ENCODE measurements at regions not wholly inside any gene's neighbourhood (a gene's known extent, or its start where the extent isn't known, plus 50 kb on each side); places are given as distances from the start of the nearest gene placed in this dataset.

DNA sequence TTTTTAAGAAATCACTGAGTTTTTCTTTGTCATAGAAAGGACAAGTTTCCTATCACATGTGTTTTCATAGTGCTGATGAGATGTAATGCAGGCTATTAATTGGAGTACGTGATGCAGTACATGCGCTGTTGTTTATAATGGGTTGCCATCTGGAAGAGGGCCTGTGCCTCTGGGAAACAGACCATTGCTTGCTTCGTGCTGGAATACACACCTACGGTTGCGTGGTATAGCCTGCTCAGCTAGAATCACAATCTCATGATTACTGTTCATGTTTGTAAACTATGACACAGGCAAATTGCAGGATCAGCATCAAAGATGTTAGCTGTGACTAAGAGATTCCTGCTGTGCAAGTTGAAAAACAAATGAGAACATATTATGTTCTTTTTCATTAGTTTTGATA lies 107.2 kb upstream of the STEAP1B start:
- Histone ChIP-seq H3K27me3 (replicated peaks in 1 of 4; ENCODE audit: control insufficient read depth in 3 of 4, extremely low read depth in 1 of 4, insufficient read depth in 3 of 4, low read length in 3 of 4) (no peaks in the 10 kb centered on the region), H2BK120ac (replicated peaks; ENCODE audit: low read depth, low read length) (no peak overlapping the region), H4K20me1 (replicated peaks in 1 of 2; ENCODE audit: control insufficient read depth in 1 of 2, insufficient read depth in 2 of 2, low read length in 2 of 2) (no peaks in the 10 kb centered on the region), H2AFZ (ENCODE audit: low read length) (no peak overlapping the region), H4K5ac (ENCODE audit: insufficient read length, low read depth, low read length) (no peak overlapping the region), H3K27ac (ENCODE audit: low read depth, low read length) (no peak overlapping the region), H3K14ac (ENCODE audit: insufficient read length) (no peak overlapping the region), H2BK12ac (ENCODE audit: low read depth, low read length) (no peak overlapping the region), H4K8ac (ENCODE audit: extremely low read depth, insufficient read depth, low read length) (no peak overlapping the region), H3K4me3 (ENCODE audit: extremely low read depth in 1 of 4, insufficient read depth in 2 of 4, low read depth in 3 of 4, low read length in 4 of 4) (no peak overlapping the region), H3K18ac (ENCODE audit: extremely low read depth, low read length) (no peak overlapping the region), H2AK5ac (ENCODE audit: low read depth, low read length) (no peak overlapping the region), H3K79me1 (ENCODE audit: low read depth, low read length) (no peaks in the 10 kb centered on the region), H2BK15ac (ENCODE audit: low read length) (no peak overlapping the region), H3K56ac (replicated peaks; ENCODE audit: insufficient read length, low read depth, low read length) (no peak overlapping the region), H3K36me3 (ENCODE audit: control insufficient read depth in 2 of 4, insufficient read depth in 4 of 4, low read length in 3 of 4) (no peaks in the 10 kb centered on the region), H3K79me2 (ENCODE audit: control insufficient read depth in 1 of 2, insufficient read depth in 2 of 2, low read length in 2 of 2) (no peaks in the 10 kb centered on the region), H3K4me2 (ENCODE audit: insufficient read depth in 1 of 2, low read depth in 2 of 2, low read length in 2 of 2) (no peak overlapping the region), H3K23me2 (ENCODE audit: low read depth, low read length) (no peaks in the 10 kb centered on the region; the same call in 1 of the 2 replicates), H4K91ac (replicated peaks; ENCODE audit: insufficient read length, low read length) (no peak overlapping the region), H2BK20ac (ENCODE audit: low read length) (no peak overlapping the region), H3K9me3 (ENCODE audit: insufficient read depth in 2 of 2, low read depth in 1 of 2, low read length in 1 of 2) (no peaks in the 10 kb centered on the region), H3K4me1 (replicated peaks in 1 of 4; ENCODE audit: control insufficient read depth in 3 of 4, insufficient read depth in 4 of 4, low read length in 3 of 4) (no peaks in the 10 kb centered on the region), H3K9ac (replicated peaks in 1 of 4; ENCODE audit: extremely low read depth in 1 of 4, low read depth in 3 of 4, low read length in 3 of 4) (no peak overlapping the region; a peak in 1 of 7 replicates), H3K23ac (ENCODE audit: insufficient read length) (no peak overlapping the region), H3K4ac (replicated peaks; ENCODE audit: insufficient read length, low read depth, low read length) (no peak overlapping the region), H2BK5ac (ENCODE audit: low read depth, low read length) (no peak overlapping the region)
- FAIRE-seq (no peak), DNase-seq (ENCODE audit: low read depth in 1 of 2, low spot score in 2 of 2) (no peak)
- CTCF ChIA-PET (ENCODE audit: partially characterized antibody), result interaction anchor here (0.8 kb wide), 1 partner anchor 89 kb away, joined by 3 read pairs; no protein-coding TSS in a partner anchor
- POLR2A ChIA-PET (ENCODE audit: partially characterized antibody), result no interaction called here
- 88% methylated on average over 5 of the region's 5 CpGs; no CpG with 5 or more reads in 1 of the 2 experiments for WGBS, 2 experiments (ENCODE audit: extremely low coverage in 1 of 2, insufficient coverage in 1 of 2, insufficient read length in 1 of 2, insufficient replicate concordance in 2 of 2, low coverage in 1 of 2, low lambda C conversion rate in 2 of 2, missing lambda C conversion rate in 1 of 2)
- no peak for TF ChIP-seq RAD21 (IDR thresholded peaks at IDR 0.05 in 1 of 2, conservative IDR thresholded peaks at IDR 0.05 in 1 of 2; ENCODE audit: low read depth in 2 of 2, low read length in 2 of 2)
- no peak for TF ChIP-seq RNF2 (IDR thresholded peaks at IDR 0.05; ENCODE audit: borderline replicate concordance, low read depth, low read length, missing control alignments, poor library complexity, severe bottlenecking)
- TF ChIP-seq NRF1 (IDR thresholded peaks at IDR 0.05; ENCODE audit: low read depth, low read length), result no peak
- TF ChIP-seq, protein P1, sequence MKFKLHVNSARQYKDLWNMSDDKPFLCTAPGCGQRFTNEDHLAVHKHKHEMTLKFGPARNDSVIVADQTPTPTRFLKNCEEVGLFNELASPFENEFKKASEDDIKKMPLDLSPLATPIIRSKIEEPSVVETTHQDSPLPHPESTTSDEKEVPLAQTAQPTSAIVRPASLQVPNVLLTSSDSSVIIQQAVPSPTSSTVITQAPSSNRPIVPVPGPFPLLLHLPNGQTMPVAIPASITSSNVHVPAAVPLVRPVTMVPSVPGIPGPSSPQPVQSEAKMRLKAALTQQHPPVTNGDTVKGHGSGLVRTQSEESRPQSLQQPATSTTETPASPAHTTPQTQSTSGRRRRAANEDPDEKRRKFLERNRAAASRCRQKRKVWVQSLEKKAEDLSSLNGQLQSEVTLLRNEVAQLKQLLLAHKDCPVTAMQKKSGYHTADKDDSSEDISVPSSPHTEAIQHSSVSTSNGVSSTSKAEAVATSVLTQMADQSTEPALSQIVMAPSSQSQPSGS (IDR thresholded peaks at IDR 0.05; ENCODE audit: low read length), result no peak
- TF ChIP-seq TBP (IDR thresholded peaks at IDR 0.05; ENCODE audit: low read depth, low read length), result no peak
- TF ChIP-seq JUND (IDR thresholded peaks at IDR 0.05; ENCODE audit: low read length), result no peak
- no peak for TF ChIP-seq POU5F1 (IDR thresholded peaks at IDR 0.05; ENCODE audit: low read depth, low read length)
- no peak for TF ChIP-seq BRCA1 (IDR thresholded peaks at IDR 0.05; ENCODE audit: low read depth, low read length)
- TF ChIP-seq HDAC6 (IDR thresholded peaks at IDR 0.05; ENCODE audit: low read depth, low read length), result no peak
- no peak for TF ChIP-seq SIX5 (IDR thresholded peaks at IDR 0.05; ENCODE audit: low read depth, low read length)
- TF ChIP-seq, protein P2, sequence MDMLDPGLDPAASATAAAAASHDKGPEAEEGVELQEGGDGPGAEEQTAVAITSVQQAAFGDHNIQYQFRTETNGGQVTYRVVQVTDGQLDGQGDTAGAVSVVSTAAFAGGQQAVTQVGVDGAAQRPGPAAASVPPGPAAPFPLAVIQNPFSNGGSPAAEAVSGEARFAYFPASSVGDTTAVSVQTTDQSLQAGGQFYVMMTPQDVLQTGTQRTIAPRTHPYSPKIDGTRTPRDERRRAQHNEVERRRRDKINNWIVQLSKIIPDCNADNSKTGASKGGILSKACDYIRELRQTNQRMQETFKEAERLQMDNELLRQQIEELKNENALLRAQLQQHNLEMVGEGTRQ (IDR thresholded peaks at IDR 0.05; ENCODE audit: low read length), result no peak
- no peak for TF ChIP-seq SP4 (IDR thresholded peaks at IDR 0.05; ENCODE audit: low read length)
